ENCODE measurements at regions not wholly inside any gene's neighbourhood (a gene's known extent, or its start where the extent isn't known, plus 50 kb on each side); places are given as distances from the start of the nearest gene placed in this dataset.

- TF ChIP-seq POLR2A (IDR thresholded peaks at IDR 0.05) (no peak), POLR2AphosphoS5 (IDR thresholded peaks at IDR 0.05) (no peak)
- TF ChIP-seq, protein P1, sequence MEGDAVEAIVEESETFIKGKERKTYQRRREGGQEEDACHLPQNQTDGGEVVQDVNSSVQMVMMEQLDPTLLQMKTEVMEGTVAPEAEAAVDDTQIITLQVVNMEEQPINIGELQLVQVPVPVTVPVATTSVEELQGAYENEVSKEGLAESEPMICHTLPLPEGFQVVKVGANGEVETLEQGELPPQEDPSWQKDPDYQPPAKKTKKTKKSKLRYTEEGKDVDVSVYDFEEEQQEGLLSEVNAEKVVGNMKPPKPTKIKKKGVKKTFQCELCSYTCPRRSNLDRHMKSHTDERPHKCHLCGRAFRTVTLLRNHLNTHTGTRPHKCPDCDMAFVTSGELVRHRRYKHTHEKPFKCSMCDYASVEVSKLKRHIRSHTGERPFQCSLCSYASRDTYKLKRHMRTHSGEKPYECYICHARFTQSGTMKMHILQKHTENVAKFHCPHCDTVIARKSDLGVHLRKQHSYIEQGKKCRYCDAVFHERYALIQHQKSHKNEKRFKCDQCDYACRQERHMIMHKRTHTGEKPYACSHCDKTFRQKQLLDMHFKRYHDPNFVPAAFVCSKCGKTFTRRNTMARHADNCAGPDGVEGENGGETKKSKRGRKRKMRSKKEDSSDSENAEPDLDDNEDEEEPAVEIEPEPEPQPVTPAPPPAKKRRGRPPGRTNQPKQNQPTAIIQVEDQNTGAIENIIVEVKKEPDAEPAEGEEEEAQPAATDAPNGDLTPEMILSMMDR (IDR thresholded peaks at IDR 0.05): no peak
Observed at GRCh38 chr9:71302776-71303175, 181.4 kb upstream of the TRPM3 start.
